Ascending aorta (tissue), 2 donors: ENCODE measurements at regions not wholly inside any gene's neighbourhood (a gene's known extent, or its start where the extent isn't known, plus 50 kb on each side); places are given as distances from the start of the nearest gene placed in this dataset.

ENCODE experiments used
- DNase-seq, 2 donors: peaks; one replicate each; pipeline ENCODE4 v3.0.0-alpha.2; 2019; ENCODE audit warnings: low spot score in 2 of 2
- H3K27ac ChIP-seq, 2 donors: fragments of 200-600 bp; sonication (generic); one replicate each; pipeline ENCODE4 v1.5.1; 2016 to 2017; ENCODE audit warnings: mild to moderate bottlenecking in 1 of 2
- H3K27me3 ChIP-seq: fragments of 200-600 bp; sonication (generic); one replicate; pipeline ENCODE4 v1.5.1; 2017
- H3K36me3 ChIP-seq, 2 donors: fragments of 200-600 bp; sonication (generic); one replicate each; pipeline ENCODE4 v1.5.1; 2016
- H3K4me1 ChIP-seq, 2 donors: fragments of 200-600 bp; sonication (generic); one replicate each; pipeline ENCODE4 v1.5.1; 2016 to 2017; ENCODE audit warnings: mild to moderate bottlenecking in 1 of 2
- H3K4me3 ChIP-seq, 2 donors: fragments of 200-600 bp; sonication (generic); one replicate each; pipeline ENCODE4 v1.5.1; 2016 to 2017; ENCODE audit warnings: mild to moderate bottlenecking in 1 of 2
- H3K9me3 ChIP-seq, 2 donors: fragments of 200-600 bp; sonication (generic); one replicate each; pipeline ENCODE4 v1.5.1; 2016
- CTCF ChIP-seq, 3 experiments: fragments of 200-600 bp in 2 of 3; fragments of 450-650 bp in 1 of 3; sonication (generic) in 2 of 3; IDR thresholded peaks; one replicate each; pipeline ENCODE4 v1.5.1; 2016 to 2019; ENCODE audit warnings: antibody characterized with exemption in 3 of 3, mild to moderate bottlenecking in 1 of 3, moderate library complexity in 1 of 3
- intact Hi-C: fragments of 100-400 bp; cut with DNase I; formaldehyde crosslinking; loops from one replicate; pipeline ENCODE4 v1.15.1; 2023

- no peak for TF ChIP-seq CTCF (IDR thresholded peaks at IDR 0.05)
- no peak for DNase-seq
- Histone ChIP-seq H3K27ac (no peak overlapping the region), H3K4me3 (no peak overlapping the region), H3K27me3 (no peaks in the 10 kb centered on the region), H3K4me1 (no peaks in the 10 kb centered on the region), H3K36me3 (no peaks in the 10 kb centered on the region), H3K9me3 (peaks cover 0 to 6% of the 10 kb centered on the region in 2 donors)
- intact Hi-C loops: no loop called here
These were observed 371.1 kb downstream of the FOXA2 start for GRCh38 chr20:22213271-22213670.

GRCh38 chr20:22207280-22207679 is 377.1 kb downstream of the FOXA2 start:
- intact Hi-C loops: no loop called here
- TF ChIP-seq CTCF (IDR thresholded peaks at IDR 0.05): no peak

GRCh38 chr20:22204801-22205200 is 379.6 kb downstream of the FOXA2 start:
- Histone ChIP-seq H3K36me3 (no peaks in the 10 kb centered on the region), H3K27ac (no peak overlapping the region), H3K4me1 (no peaks in the 10 kb centered on the region), H3K4me3 (no peak overlapping the region), H3K9me3 (peaks cover 0 to 13% of the 10 kb centered on the region in 2 donors), H3K27me3 (no peaks in the 10 kb centered on the region)
- TF ChIP-seq CTCF (IDR thresholded peaks at IDR 0.05): no peak
- no peak for DNase-seq
- intact Hi-C loops: no loop called here

More at GRCh38 chr20:22207280-22207679, 377.1 kb downstream of the FOXA2 start:
- Histone ChIP-seq H3K4me1 (no peaks in the 10 kb centered on the region), H3K27me3 (no peaks in the 10 kb centered on the region), H3K4me3 (no peak overlapping the region), H3K27ac (no peak overlapping the region), H3K9me3 (peaks cover 0 to 13% of the 10 kb centered on the region in 2 donors), H3K36me3 (no peaks in the 10 kb centered on the region)
- no peak for DNase-seq

GRCh38 chr20:22182148-22182547 is 402.2 kb downstream of the FOXA2 start:
- Histone ChIP-seq H3K27ac (no peak overlapping the region), H3K4me3 (no peak overlapping the region), H3K36me3 (no peaks in the 10 kb centered on the region), H3K4me1 (no peaks in the 10 kb centered on the region), H3K27me3 (no peaks in the 10 kb centered on the region), H3K9me3 (no peaks in the 10 kb centered on the region)
- intact Hi-C loops: no loop called here
- no peak for TF ChIP-seq CTCF (IDR thresholded peaks at IDR 0.05)
- no peak for DNase-seq

- DNase-seq: no peak
- no peak for TF ChIP-seq CTCF (IDR thresholded peaks at IDR 0.05)
- Histone ChIP-seq H3K36me3 (no peaks in the 10 kb centered on the region), H3K27me3 (no peaks in the 10 kb centered on the region), H3K4me3 (no peak overlapping the region), H3K4me1 (no peaks in the 10 kb centered on the region), H3K9me3 (no peaks in the 10 kb centered on the region), H3K27ac (no peak overlapping the region)
- intact Hi-C loops: no loop called here
These were observed 404.1 kb downstream of the FOXA2 start for GRCh38 chr20:22180244-22180643.

- Histone ChIP-seq H3K27ac (no peak overlapping the region), H3K9me3 (no peaks in the 10 kb centered on the region), H3K4me3 (no peak overlapping the region), H3K27me3 (no peaks in the 10 kb centered on the region), H3K4me1 (no peaks in the 10 kb centered on the region), H3K36me3 (no peaks in the 10 kb centered on the region)
- intact Hi-C loops: no loop called here
- no peak for DNase-seq
- TF ChIP-seq CTCF (IDR thresholded peaks at IDR 0.05): no peak
These were observed 424.2 kb downstream of the FOXA2 start for GRCh38 chr20:22160101-22160652.
